Colonic mucosa (tissue), 4 donors: ENCODE measurements at regions not wholly inside any gene's neighbourhood (a gene's known extent, or its start where the extent isn't known, plus 50 kb on each side); places are given as distances from the start of the nearest gene placed in this dataset.

ENCODE experiments used
- DNase-seq: peaks from one replicate; pipeline ENCODE4 v3.0.0-alpha.2; 2020
- H3K27ac ChIP-seq: fragments of 200-600 bp; one replicate; pipeline ENCODE4 v1.8.0; 2021
- H3K27me3 ChIP-seq: fragments of 200-600 bp; one replicate; pipeline ENCODE4 v1.8.0; 2021
- H3K36me3 ChIP-seq: fragments of 200-600 bp; one replicate; pipeline ENCODE4 v1.8.0; 2021
- H3K4me1 ChIP-seq: fragments of 200-600 bp; one replicate; pipeline ENCODE4 v1.8.0; 2021; ENCODE audit warnings: mild to moderate bottlenecking
- H3K4me3 ChIP-seq: fragments of 200-600 bp; one replicate; pipeline ENCODE4 v1.8.0; 2021
- H3K9ac ChIP-seq, 2 donors: one replicate each; pipeline ENCODE4 v1.7.0; 2013; ENCODE audit warnings: control low read depth in 2 of 2, low read depth in 2 of 2, low read length in 2 of 2
- H3K9me3 ChIP-seq: fragments of 200-600 bp; one replicate; pipeline ENCODE4 v1.8.0; 2021
- CTCF ChIP-seq: fragments of 200-600 bp; IDR thresholded peaks from one replicate; pipeline ENCODE4 v1.8.0; 2022; ENCODE audit warnings: antibody characterized with exemption, mild to moderate bottlenecking
- intact Hi-C: fragments of 100-400 bp; cut with DNase I; formaldehyde crosslinking; loops from one replicate; pipeline ENCODE4 v1.14.1; 2022
- donor health status: healthy.
- donor health status: DM: no; HTN: no; CAD: no.
- donor health status: DM: no; HTN: no; CAD: no.

GRCh38 chr13:87919956-87920355 is 248.8 kb downstream of the SLITRK5 start:
- H3K27ac ChIP-seq: no peak overlapping the region
- no peak overlapping the region for H3K4me3 ChIP-seq
- no peaks in the 10 kb centered on the region for H3K4me1 ChIP-seq
- no peaks in the 10 kb centered on the region for H3K27me3 ChIP-seq
- H3K36me3 ChIP-seq: no peaks in the 10 kb centered on the region
- no peak for DNase-seq
- TF ChIP-seq CTCF: no peak
- no peak overlapping the region for H3K9ac ChIP-seq
- intact Hi-C loops: no loop called here
- no peaks in the 10 kb centered on the region for H3K9me3 ChIP-seq

GRCh38 chr13:87923753-87924152 is 252.6 kb downstream of the SLITRK5 start:
- intact Hi-C loops: no loop called here
- Histone ChIP-seq H3K4me3 (no peak overlapping the region), H3K36me3 (no peaks in the 10 kb centered on the region), H3K4me1 (no peaks in the 10 kb centered on the region), H3K27ac (no peak overlapping the region), H3K9me3 (no peaks in the 10 kb centered on the region), H3K27me3 (no peaks in the 10 kb centered on the region), H3K9ac (no peak overlapping the region)
- no peak for TF ChIP-seq CTCF
- DNase-seq: no peak

GRCh38 chr13:87925006-87925405 is 253.8 kb downstream of the SLITRK5 start:
- Histone ChIP-seq H3K9me3 (no peaks in the 10 kb centered on the region), H3K4me1 (no peaks in the 10 kb centered on the region), H3K27me3 (no peaks in the 10 kb centered on the region), H3K27ac (no peak overlapping the region), H3K36me3 (no peaks in the 10 kb centered on the region), H3K9ac (no peak overlapping the region), H3K4me3 (no peak overlapping the region)
- TF ChIP-seq CTCF: no peak
- DNase-seq: no peak
- intact Hi-C loops: no loop called here

- H3K9me3 ChIP-seq: no peaks in the 10 kb centered on the region
- no peaks in the 10 kb centered on the region for H3K27me3 ChIP-seq
- H3K27ac ChIP-seq: no peak overlapping the region
- no peaks in the 10 kb centered on the region for H3K4me1 ChIP-seq
- H3K36me3 ChIP-seq: no peaks in the 10 kb centered on the region
- H3K4me3 ChIP-seq: no peak overlapping the region
- DNase-seq: no peak
- H3K9ac ChIP-seq: no peak overlapping the region
- TF ChIP-seq CTCF: no peak
- intact Hi-C loops: no loop called here
Measured at GRCh38 chr13:87940776-87941175, 269.6 kb downstream of the SLITRK5 start.

- Histone ChIP-seq H3K4me1 (no peaks in the 10 kb centered on the region), H3K9ac (no peak overlapping the region), H3K36me3 (no peaks in the 10 kb centered on the region), H3K4me3 (no peak overlapping the region), H3K27ac (no peak overlapping the region), H3K27me3 (no peaks in the 10 kb centered on the region), H3K9me3 (no peaks in the 10 kb centered on the region)
- DNase-seq: no peak
- intact Hi-C loops: no loop called here
- TF ChIP-seq CTCF: no peak
Measured at GRCh38 chr13:87941226-87941625, 270.1 kb downstream of the SLITRK5 start.

GRCh38 chr13:87942205-87942604 is 271.0 kb downstream of the SLITRK5 start:
- no peak for TF ChIP-seq CTCF
- no peaks in the 10 kb centered on the region for H3K27me3 ChIP-seq
- intact Hi-C loops: no loop called here

More at GRCh38 chr13:87942205-87942604, 271.0 kb downstream of the SLITRK5 start:
- Histone ChIP-seq H3K4me3 (no peak overlapping the region), H3K9me3 (no peaks in the 10 kb centered on the region), H3K4me1 (no peaks in the 10 kb centered on the region), H3K36me3 (no peaks in the 10 kb centered on the region), H3K27ac (no peak overlapping the region), H3K9ac (no peak overlapping the region)
- no peak for DNase-seq
